Activated CD4-positive, alpha-beta T cell treated with anti-CD3 and anti-CD28 coated beads for 24 hours (primary cell): ENCODE measurements at regions not wholly inside any gene's neighbourhood (a gene's known extent, or its start where the extent isn't known, plus 50 kb on each side); places are given as distances from the start of the nearest gene placed in this dataset.

Source experiments
- DNase-seq, 2 donors: peaks; one replicate each; pipeline ENCODE4 v3.0.0-alpha.2; 2020; ENCODE audit warnings: low read depth in 2 of 2

DNA sequence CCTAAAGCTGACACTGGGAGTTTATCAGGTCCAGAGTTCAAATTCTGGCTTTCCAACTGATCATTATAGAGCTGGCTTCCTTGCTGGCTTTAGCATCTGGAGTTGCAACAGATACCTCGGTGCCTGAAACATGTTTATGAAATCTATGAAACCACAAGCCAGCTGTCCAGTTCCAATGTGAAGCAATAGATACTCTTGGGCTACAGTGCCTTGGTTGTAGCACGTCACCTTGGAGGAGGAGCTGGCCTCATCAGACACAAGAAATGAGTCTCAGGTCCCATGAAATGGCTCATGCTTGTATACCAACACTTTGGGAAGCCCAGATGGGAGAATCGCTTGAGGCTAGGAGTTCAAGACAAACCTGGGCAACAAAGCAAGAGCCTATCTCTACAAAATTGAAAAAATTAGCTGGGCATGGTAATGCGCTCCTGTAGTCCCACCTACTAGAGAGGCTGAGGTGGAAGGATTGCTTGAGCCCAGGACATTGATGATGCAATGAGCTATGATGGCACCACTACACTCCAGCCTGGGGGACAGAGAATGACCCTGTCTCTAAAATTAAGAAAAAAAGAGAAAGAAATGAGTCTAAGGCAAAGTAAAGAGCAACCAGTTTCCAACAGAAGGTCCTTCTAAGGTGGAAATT lies 132.5 kb upstream of the ZNF648 start:
- no peak for DNase-seq

DNA sequence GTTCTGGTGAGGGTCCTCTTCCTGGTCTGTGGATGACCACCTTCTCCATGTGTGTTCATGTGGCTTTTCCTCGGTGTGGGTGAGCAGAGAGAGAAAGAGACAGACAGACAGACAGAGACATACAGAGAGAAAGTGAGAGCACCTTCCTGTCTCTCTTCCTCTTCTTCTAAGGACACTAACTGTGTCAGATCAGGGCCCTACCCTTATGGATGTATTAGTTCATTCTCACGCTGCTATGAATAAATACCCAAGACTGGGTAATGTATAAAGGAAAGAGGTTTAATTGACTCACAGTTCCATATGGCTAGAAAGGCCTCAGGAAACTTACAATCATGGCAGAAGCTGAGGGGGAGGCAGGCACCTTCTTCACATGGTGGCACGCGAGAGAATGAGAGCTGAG lies 131.5 kb upstream of the ZNF648 start:
- no peak for DNase-seq

DNA sequence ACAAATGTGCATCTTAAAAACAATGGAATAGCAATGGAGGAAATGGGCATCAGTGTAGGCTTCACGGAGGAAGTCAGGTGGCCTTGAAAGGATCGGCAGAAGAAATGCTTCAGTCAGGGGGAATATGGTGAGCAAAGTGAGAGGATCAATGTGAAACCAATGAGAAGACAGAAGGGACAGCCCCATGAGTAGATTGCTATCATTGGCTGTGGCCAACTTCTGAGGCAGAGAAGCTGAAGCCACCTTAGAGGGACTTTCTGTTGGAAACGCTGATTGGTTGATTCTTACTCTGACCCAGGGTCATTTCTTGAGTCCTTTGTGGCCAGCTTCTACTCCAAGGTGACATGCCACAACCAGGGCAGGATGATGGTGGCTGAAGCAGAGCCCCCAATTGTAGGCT lies 130.7 kb upstream of the ZNF648 start:
- no peak for DNase-seq

DNA sequence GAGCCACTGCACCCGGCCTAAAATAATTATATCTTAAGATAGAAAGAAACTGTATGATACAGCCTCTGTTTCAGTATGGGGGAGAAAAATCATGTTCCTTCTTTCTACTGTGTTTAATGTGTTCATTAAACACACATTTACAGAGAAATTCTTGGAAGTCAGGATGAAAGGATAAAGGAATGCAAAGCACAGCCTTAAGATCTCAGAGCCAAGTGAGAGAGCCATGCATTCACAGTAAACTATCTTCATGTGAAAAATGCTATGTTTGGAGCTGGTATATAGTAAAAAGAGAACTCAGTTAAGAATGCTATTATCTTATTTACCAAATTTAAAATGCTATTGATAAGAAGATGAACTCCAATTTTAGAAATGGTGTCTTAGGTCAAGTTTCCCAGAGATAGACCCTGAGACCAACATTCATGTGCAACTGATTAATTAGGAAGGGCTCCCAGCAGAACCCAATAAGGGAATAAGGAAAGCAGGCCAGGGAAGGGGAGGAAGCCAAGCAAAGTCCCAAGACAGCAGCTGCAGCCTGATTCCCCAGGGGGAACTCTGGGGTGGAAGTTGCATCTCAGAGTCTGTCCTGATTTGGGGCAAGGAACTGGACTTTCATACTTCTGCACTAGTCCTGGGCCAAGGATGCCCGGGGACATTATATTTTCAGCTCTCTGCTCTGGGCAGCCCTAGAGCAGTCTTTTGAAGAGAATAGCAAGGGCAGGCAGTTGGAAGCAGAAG lies 130.0 kb upstream of the ZNF648 start:
- DNase-seq, result no peak

DNA sequence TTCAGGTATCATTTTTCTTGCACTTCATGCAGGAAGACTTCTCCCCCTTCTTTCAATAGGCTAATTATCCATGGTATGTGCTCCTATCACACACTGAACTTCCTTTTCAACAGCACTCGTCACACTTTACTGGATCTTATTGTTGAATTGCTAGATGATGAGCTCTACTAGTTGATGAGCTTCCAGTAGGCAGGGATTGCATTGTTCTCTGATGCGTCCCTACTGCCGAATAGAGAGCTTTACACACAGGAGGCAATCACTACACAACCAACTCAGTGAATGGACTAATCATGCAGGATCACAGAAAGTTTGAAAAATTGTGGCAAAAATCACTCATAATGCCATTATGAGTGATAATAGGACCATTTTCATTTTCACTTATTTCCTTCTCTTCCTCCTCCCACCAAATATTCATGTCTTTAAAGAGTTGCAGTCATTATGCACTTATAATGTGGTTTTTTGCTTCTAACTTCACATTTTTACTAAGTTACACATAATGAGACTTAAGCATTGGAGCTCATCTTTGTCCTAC lies 128.1 kb upstream of the ZNF648 start:
- DNase-seq, result no peak

DNA sequence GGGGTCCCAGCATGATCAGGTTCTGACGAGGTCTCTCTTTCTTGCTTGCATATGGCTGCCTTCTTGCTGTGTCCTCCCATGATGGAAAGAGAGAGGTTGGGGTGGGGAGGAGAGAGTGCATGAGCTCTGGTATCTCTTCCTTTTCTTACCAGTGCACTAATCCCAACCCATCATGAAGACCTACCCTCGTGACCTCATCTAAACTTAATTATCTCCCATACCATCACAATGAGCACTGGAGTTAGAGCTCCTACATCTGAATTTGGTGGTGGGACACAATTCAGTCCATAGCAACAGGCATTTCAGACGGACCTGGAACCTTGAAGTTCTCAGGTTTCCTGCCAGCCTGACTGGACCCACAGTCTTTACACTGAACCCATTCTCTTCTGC lies 125.2 kb upstream of the ZNF648 start:
- no peak for DNase-seq

DNA sequence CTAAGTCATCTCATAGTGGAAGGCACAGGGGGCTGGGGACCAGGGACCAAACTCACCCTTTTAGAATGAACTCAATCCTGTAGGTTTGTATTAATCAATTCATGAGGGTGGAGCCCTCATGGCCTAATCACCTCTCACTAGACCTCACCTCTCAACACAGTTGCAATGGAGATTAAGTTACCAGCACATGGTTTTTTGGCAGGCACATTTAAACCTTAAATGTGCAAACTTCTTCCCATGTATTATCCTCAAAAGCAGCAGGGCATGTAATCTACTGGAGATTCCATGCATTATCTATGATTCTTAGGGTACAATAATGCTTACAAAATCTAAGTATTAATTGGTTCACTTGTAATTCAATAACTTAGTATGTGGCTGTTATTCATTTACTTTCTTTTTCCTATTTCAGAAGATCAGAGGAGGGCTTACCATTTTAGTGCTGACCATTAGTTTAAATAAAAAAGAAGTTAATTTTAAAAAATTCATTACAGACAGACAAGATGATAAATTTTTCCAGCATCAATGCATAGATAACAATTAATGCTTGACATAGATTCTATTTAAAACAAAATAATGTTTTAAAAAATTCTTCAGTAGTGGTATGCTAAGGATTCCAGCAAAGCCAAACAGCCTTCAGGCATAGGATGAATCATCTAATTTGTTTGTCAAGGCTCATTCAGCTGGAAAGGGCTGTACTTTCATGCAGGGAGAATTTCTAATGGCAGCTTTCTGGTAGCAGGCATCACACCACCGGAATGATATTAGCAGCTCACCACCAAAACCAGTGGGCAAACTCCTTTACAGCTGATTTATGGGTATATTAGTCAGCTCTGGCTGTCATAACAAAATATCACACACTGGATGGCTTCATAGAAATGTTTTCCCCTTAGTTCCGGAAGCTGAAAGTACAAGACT lies 124.6 kb upstream of the ZNF648 start:
- DNase-seq, result no peak

DNA sequence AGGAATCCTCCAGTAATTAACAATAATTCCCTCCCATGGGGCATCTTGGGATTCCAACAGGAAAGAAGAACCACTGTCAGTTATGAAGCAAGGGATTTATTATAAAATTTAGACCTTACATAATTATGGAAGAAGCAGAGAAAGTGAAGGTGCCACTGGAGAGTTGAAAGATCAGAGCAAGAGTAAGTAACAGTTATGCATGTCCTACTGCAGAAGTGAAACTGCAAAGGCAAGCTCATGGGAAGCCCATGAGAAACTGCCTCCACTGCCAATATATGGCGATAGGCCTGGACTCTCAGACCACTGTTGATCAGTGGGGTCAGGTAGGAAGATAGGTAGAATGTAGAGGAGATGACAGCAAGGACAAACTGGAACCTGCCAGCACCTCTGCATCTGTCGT lies 123.6 kb upstream of the ZNF648 start:
- no peak for DNase-seq

DNA sequence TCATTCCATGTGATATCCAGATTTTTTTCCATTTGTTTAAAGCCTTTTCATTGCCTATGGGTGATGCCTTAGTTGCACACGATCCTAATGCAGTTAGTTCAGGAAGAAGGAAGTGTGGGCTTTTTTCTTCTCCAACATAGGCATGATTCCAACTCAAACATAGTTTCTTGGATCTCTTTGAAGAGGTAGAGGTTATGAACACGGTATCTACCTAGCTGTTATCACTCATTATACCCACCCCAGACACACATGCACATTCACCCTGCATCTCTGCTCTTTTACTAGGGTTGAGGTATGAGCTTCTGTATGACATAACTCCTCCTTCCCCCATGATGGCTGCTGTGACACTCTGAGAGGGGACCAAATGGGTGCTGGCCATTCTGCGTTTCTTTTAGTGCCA lies 122.1 kb upstream of the ZNF648 start:
- no peak for DNase-seq

DNA sequence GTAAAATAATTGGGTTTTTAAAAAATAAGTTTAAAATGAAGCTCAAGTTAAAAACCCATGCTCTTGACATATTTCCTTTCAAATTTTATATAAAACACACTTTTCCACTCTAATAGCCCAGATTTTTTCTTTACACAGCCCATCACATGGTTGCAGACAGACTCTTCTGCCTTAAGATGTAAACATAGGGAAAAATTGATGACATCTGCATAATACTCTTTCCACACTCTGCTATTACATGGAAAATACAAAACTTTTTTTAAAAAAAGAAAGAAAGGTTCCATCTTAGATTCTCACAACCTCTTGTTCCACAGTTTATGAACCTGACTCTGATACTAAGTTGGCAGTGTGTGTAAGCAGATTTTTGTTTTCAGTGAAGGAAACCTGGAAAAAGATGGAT lies 120.8 kb upstream of the ZNF648 start:
- DNase-seq, result no peak

DNA sequence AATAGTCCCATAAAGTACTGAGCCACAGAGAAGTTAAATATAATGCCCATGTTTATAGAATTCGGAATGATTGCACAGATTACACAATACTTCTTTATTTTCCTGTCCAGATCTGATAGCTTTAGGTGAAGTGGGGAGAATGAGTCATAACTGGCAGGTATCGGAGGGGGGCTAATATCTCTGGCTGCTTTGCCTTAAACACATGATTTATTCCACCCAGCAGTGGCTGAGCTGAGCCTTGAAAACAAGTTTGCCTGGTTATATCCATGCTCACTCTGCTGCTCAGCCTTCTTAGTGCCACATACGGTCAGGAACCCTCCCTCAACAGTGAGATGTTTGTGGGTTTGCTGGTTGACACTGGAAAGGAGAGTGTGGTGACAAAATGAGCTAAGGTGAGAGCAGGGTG lies 119.7 kb upstream of the ZNF648 start:
- no peak for DNase-seq

DNA sequence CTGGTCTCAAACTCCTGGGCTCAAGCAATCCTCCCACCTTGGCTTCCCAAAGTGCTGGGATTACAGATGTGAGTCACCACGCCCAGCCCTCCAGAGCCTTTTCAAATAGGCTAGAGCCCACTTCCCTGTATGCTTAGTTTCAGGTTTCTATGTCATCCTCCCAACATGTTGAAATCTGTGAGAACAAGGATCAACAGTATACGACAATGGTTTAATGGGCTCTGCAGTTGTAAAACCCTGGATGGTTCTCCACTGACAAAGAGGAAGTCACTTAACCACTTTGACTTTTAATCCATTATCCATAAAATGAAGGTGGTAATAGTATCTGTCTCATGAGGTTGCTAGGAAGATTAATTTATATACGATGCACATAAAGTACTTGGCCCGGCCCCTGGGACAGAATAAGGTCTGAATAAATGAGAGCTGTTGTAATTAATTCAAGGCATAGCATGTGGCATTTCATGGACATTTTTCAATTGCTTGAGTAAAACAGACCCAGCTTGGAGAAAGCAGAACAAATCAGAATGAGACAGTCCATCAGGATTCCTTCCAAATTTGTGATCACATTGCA lies 113.9 kb upstream of the ZNF648 start:
- no peak for DNase-seq

DNA sequence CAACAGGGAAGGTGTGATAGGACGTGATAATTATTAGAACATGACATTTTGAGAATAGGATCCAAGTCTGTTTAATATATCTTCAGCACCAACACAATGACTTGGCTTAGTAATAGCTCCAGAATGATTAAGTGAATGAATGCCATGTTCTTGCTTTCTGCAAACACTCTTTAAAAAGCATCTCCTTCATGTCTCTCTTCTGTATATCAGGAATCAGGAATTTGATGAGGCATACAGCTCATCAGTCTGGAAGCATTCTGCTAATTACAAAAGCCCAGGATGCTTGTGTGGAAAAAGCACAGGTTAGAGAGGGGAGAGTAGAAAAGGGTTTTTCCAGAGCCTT lies 113.0 kb upstream of the ZNF648 start:
- no peak for DNase-seq

DNA sequence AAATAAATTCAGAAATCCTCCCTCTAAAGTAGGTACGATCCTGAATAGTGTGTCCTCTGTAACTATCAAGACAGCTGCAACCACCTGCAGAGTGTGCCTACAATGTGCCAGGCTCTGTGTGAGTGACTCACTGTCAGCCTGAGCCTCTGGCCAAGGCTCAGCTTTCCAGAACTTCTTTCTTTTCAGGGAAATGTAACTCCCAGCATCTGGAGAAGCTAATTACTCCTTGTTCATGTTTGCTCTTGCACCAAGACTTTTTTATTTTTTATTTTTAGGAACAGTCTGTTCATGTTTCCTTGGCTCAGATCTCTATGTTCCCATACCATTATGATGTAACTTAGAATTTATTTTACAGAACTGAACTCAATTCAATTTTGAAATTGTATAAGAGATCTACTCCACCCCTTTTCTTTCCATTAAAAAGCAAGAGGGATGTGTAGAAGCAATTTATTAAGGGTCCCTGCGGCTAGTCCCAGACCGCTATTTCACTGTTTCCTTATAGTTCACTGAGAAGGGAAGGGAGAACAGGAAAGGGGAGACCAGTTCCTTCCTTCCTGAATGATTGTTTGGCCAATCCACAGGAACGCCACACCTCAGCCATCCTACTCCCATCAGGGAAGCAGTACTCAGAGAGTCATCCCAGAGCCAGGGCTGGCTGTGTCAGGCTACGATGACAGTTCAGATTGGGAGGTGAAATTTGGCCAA lies 112.4 kb upstream of the ZNF648 start:
- no peak for DNase-seq

DNA sequence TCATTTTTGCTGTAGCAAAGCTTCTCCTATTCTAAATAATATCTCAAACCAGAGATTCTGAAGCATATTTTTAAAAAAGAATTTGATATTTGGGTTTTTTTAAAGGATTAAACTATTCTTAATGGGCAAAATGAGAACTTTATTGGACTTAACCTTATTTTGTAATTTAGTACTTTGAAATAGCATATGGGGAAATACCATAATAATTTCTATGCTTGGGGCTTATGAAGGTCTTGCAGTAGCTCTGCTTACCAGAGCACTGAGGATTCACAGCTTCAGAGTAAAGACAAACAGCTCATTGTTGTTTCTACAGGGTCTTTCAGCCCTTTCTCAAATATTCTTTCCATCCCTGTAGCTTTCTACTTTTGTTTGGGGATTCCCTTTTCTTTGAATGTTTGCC lies 111.2 kb upstream of the ZNF648 start:
- no peak for DNase-seq

DNA sequence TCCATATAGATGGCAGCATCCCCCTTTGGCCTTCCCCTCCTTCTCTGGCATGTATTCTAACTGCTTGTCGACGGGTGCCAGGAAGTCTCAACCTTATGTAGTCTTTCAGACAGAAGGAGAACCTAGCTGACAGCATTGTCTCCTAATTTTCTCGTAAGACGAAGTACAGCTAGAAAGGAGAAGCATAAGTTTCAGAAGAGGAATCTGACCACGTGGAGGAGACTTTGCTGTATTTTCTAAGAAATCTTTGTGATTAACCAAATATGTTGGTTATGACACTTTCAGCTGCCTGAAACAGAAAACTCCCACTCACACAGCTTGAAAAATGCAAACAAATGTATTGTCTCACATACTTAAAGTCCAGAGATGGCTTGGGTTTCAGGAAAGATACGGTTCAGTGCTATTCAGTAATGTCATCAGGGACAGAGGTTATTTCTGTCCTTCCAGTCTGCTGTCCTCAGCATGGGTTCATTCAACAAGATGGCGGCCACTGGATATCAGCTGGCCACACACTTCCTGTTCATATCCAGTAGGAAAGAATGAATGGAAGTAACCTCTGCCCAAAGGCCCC lies 109.5 kb upstream of the ZNF648 start:
- no peak for DNase-seq

DNA sequence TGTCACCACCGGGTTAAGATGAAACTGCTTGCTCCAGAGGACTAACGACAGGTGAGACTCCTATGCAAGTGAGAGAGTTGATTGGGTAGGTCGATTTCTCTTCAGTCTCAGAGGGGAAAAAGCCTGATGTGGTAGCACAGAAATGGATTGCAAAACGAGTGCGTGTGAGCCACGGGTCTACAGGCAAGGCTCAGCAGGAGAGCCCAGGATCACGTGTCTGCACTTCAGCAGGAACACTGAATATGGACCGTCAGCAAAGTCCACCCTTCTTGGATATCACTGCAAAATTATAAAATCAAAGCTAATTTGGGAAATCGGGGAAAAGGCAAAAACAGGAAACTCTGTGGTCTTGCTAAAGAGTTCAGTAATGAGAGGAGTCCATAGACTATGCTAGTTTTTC lies 107.7 kb upstream of the ZNF648 start:
- DNase-seq, result no peak

DNA sequence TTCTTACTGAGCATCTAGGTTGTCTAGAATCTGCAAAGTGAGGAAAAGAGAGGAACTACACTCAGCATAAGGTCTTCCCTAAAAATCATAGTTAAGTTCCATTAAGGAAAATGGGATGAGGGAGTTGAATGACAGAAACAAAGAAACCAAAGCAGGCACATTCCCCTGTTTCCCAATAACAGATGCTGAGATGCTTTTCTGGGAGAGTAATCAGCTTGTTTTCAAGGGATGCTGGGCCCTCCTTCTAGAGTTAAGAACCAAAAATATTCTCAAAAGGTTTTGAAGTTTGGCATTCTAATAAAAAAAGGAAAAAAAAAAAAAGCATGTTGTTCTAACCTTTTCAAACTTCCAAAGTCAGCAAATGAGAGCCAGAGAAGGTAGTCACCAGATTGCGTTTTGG lies 105.2 kb upstream of the ZNF648 start:
- no peak for DNase-seq

DNA sequence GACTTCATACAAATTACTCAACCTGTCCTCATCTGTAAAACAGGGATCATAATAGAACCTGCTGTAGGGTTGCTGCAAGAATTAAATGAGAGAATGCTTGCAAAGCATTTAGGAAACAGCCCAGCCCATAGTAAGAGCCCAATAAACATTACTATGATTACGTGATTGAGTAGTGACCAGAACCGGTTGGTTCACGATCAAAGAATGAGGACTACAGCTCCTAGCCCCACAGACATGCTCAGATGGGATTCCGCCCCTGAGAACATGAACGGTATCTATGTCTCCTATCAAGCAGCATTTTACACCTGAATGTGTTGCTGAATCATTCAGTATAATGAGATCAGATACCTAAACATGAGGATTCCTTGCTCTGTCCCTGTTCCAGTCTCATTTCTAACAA lies 104.8 kb upstream of the ZNF648 start:
- DNase-seq, result no peak

DNA sequence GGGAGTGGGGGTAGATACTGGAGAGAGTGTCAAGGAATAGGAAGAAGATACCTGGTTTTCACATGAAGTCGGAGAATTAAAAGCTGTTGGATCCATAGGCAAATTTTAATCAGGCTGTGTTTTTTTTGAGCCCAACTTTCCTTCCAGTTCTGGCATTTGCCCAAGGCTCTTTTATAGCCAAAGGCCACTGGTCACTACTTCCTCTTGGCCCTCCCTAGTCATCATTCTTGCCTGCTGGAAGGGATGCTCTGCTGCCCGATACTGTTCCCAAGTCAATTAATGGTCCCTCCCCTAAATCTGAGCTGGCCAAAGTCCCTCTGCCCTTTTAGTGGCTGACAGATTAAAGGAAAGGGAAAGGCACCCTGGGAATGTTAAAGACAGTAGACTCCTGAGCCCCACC lies 102.8 kb upstream of the ZNF648 start:
- no peak for DNase-seq

DNA sequence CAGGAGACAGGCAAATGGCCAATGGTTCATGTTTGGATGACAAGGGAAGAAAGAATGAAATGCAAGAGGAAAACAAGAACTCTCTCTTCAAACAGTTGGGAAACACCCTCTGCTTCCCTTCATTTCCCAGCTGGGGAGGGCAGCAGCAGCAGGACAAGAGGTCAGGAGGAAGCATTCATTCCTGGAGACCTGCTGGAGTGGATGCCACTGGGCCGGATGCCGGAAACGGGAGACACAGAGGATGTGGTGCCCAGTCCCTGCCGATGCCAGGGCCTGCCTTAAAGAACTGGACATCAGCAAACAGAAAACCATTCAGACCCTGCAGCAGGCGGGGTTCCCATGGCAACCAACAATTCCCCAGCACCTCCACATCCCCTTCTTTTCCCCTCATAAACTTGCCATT lies 102.3 kb upstream of the ZNF648 start:
- DNase-seq, result no peak
